Endothelial cell of umbilical vein (primary cell): ENCODE measurements at regions not wholly inside any gene's neighbourhood (a gene's known extent, or its start where the extent isn't known, plus 50 kb on each side); places are given as distances from the start of the nearest gene placed in this dataset.

Source experiments
- EZH2 ChIP-seq: IDR thresholded peaks from 2 replicates; pipeline ENCODE4 v1.6.1; 2012; ENCODE audit warnings: borderline replicate concordance, low read depth, mild to moderate bottlenecking, moderate library complexity, low read length, inconsistent platforms; ENCODE audit not compliant: severe bottlenecking
- JUN ChIP-seq: IDR thresholded peaks from 2 replicates; pipeline ENCODE4 v1.6.1; 2011; ENCODE audit warnings: borderline replicate concordance, low read depth; ENCODE audit not compliant: insufficient read length, insufficient read depth
- POLR2A ChIP-seq: IDR thresholded peaks from 2 replicates; pipeline ENCODE4 v1.6.1; 2012; ENCODE audit warnings: low read depth, mild to moderate bottlenecking, control low read depth, low read length
- TF ChIP-seq, protein P1 (sequence below), 2 donors: IDR thresholded peaks; 1 replicate in 1 of 2; 2 replicates in 1 of 2; pipeline ENCODE4 v1.5.1; 2011; ENCODE audit warnings: low read length in 2 of 2, mild to moderate bottlenecking in 2 of 2, moderate library complexity in 2 of 2, control low read depth in 1 of 2, inconsistent platforms in 1 of 2, low read depth in 1 of 2; ENCODE audit not compliant: insufficient read depth in 1 of 2; ENCODE audit errors: extremely low read depth in 1 of 2
- TF ChIP-seq, protein P2 (sequence below): IDR thresholded peaks from 2 replicates; pipeline ENCODE4 v1.6.1; 2011; ENCODE audit not compliant: insufficient read depth, insufficient read length

DNA sequence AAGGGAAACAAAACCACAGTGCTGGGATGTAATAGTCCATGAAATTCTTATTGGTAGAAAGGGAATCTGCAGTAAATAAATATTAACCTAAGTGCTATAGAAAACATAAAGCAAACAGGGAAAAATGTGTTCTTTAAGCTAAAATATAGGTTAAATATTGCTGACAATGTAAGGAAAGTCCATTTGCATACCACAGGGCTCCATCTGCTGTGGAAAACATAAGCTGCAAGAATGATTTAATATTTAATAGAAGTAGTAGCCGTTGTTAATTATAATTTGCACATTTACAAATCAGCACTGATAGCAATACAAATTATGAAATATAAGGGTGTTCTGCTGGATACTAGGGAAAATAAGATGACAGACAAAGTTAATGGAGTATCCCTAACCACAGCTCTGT, 444.9 kb upstream of the PKN2 start:
- no peak for TF ChIP-seq EZH2
- TF ChIP-seq, protein P1, sequence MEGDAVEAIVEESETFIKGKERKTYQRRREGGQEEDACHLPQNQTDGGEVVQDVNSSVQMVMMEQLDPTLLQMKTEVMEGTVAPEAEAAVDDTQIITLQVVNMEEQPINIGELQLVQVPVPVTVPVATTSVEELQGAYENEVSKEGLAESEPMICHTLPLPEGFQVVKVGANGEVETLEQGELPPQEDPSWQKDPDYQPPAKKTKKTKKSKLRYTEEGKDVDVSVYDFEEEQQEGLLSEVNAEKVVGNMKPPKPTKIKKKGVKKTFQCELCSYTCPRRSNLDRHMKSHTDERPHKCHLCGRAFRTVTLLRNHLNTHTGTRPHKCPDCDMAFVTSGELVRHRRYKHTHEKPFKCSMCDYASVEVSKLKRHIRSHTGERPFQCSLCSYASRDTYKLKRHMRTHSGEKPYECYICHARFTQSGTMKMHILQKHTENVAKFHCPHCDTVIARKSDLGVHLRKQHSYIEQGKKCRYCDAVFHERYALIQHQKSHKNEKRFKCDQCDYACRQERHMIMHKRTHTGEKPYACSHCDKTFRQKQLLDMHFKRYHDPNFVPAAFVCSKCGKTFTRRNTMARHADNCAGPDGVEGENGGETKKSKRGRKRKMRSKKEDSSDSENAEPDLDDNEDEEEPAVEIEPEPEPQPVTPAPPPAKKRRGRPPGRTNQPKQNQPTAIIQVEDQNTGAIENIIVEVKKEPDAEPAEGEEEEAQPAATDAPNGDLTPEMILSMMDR (IDR thresholded peaks at IDR 0.05; ENCODE audit: extremely low read depth in 1 of 2, insufficient read depth in 1 of 2, low read depth in 1 of 2, low read length in 2 of 2): no peak
- no peak for TF ChIP-seq POLR2A
- TF ChIP-seq, protein P2, sequence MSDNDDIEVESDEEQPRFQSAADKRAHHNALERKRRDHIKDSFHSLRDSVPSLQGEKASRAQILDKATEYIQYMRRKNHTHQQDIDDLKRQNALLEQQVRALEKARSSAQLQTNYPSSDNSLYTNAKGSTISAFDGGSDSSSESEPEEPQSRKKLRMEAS: no peak
- TF ChIP-seq JUN: no peak
